NT2/D1 (cell line): ENCODE measurements at regions not wholly inside any gene's neighbourhood (a gene's known extent, or its start where the extent isn't known, plus 50 kb on each side); places are given as distances from the start of the nearest gene placed in this dataset.

Experiments used
- DNase-seq: peaks from one replicate; pipeline ENCODE4 v3.0.0-alpha.2; 2011; ENCODE audit warnings: low read depth, low spot score
- H3K27me3 ChIP-seq: 2 replicates; pipeline ENCODE4 v1.6.0; 2011; ENCODE audit warnings: mild to moderate bottlenecking; ENCODE audit not compliant: insufficient read length, insufficient read depth
- H3K36me3 ChIP-seq: 2 replicates; pipeline ENCODE4 v1.6.1; 2011; ENCODE audit warnings: mild to moderate bottlenecking, low read length, mixed read lengths; ENCODE audit not compliant: insufficient read depth, insufficient read length
- H3K4me1 ChIP-seq: 2 replicates; pipeline ENCODE4 v1.5.1; 2011; ENCODE audit not compliant: insufficient read depth, insufficient read length
- H3K4me3 ChIP-seq: 2 replicates; pipeline ENCODE4 v1.5.1; 2011; ENCODE audit warnings: low read depth; ENCODE audit not compliant: insufficient read length
- H3K9ac ChIP-seq: 2 replicates; pipeline ENCODE4 v1.6.0; 2011; ENCODE audit warnings: low read depth; ENCODE audit not compliant: insufficient read length
- H3K9me3 ChIP-seq: 2 replicates; pipeline ENCODE4 v1.5.1; 2011; ENCODE audit warnings: mild to moderate bottlenecking, low read length; ENCODE audit not compliant: insufficient read depth
- SUZ12 ChIP-seq: IDR thresholded peaks from 2 replicates; pipeline ENCODE4 v1.6.1; 2011; ENCODE audit not compliant: insufficient read length, insufficient read depth; ENCODE audit errors: extremely low read depth
- YY1 ChIP-seq: IDR thresholded peaks from 2 replicates; pipeline ENCODE4 v1.6.1; 2011; ENCODE audit not compliant: insufficient read length, insufficient read depth
- ZNF274 ChIP-seq: IDR thresholded peaks from 2 replicates; pipeline ENCODE4 v1.6.1; 2011; ENCODE audit warnings: mild to moderate bottlenecking, low read depth, low read length

- H3K27me3 ChIP-seq = no peaks in the 10 kb centered on the region
- no peaks in the 10 kb centered on the region for H3K4me1 ChIP-seq
- peak; percentile 22 for DNase-seq
- H3K36me3 ChIP-seq = no peaks in the 10 kb centered on the region
- no peak for TF ChIP-seq SUZ12
- no peak overlapping the region for H3K4me3 ChIP-seq
- H3K9ac ChIP-seq = no peak overlapping the region
- peaks cover 15% of the 10 kb centered on the region for H3K9me3 ChIP-seq
These were observed 1244.5 kb downstream of the OTOL1 start for GRCh38 chr3:162740941-162741596.

GRCh38 chr3:162742159-162742717 is 1245.6 kb downstream of the OTOL1 start:
- Histone ChIP-seq H3K9ac (no peak overlapping the region), H3K4me3 (no peak overlapping the region), H3K36me3 (no peaks in the 10 kb centered on the region), H3K9me3 (peaks cover 15% of the 10 kb centered on the region), H3K27me3 (no peaks in the 10 kb centered on the region), H3K4me1 (no peaks in the 10 kb centered on the region)
- TF ChIP-seq SUZ12 = no peak
- TF ChIP-seq ZNF274 = no peak
- no peak for TF ChIP-seq YY1
- DNase-seq = no peak

- Histone ChIP-seq H3K9ac (no peak overlapping the region), H3K4me3 (no peak overlapping the region), H3K9me3 (peaks cover 24% of the 10 kb centered on the region), H3K36me3 (no peaks in the 10 kb centered on the region), H3K27me3 (no peaks in the 10 kb centered on the region), H3K4me1 (no peaks in the 10 kb centered on the region)
- TF ChIP-seq SUZ12 (no peak), YY1 (no peak), ZNF274 (no peak)
- DNase-seq = no peak
These were observed 1246.5 kb downstream of the OTOL1 start for GRCh38 chr3:162743091-162743490.

GRCh38 chr3:162760789-162761188 is 1264.2 kb downstream of the OTOL1 start:
- Histone ChIP-seq H3K9ac (no peak overlapping the region), H3K4me3 (no peak overlapping the region), H3K4me1 (no peaks in the 10 kb centered on the region), H3K27me3 (no peaks in the 10 kb centered on the region), H3K36me3 (no peaks in the 10 kb centered on the region), H3K9me3 (0 out of 2 replicates have a peak, but pooled peaks cover 4% of the 10 kb centered on the region)
- TF ChIP-seq ZNF274 = no peak
- no peak for DNase-seq

- Histone ChIP-seq H3K4me3 (no peak overlapping the region), H3K9me3 (peaks cover 10% of the 10 kb centered on the region), H3K9ac (no peak overlapping the region), H3K27me3 (no peaks in the 10 kb centered on the region), H3K36me3 (no peaks in the 10 kb centered on the region), H3K4me1 (no peaks in the 10 kb centered on the region)
- TF ChIP-seq SUZ12 (no peak), ZNF274 (no peak), YY1 (no peak)
- no peak for DNase-seq
These were observed 1267.6 kb downstream of the OTOL1 start for GRCh38 chr3:162764051-162764807.

- no peak for DNase-seq
- Histone ChIP-seq H3K4me3 (no peak overlapping the region), H3K27me3 (no peaks in the 10 kb centered on the region)
These were observed 1268.1 kb downstream of the OTOL1 start for GRCh38 chr3:162764808-162765071.

GRCh38 chr3:162765524-162765923 is 1268.9 kb downstream of the OTOL1 start:
- Histone ChIP-seq H3K4me3 (no peak overlapping the region), H3K4me1 (no peaks in the 10 kb centered on the region), H3K36me3 (no peaks in the 10 kb centered on the region), H3K9ac (no peak overlapping the region), H3K27me3 (no peaks in the 10 kb centered on the region), H3K9me3 (peaks cover 10% of the 10 kb centered on the region)
- DNase-seq = no peak
- no peak for TF ChIP-seq SUZ12

More at GRCh38 chr3:162764808-162765071, 1268.1 kb downstream of the OTOL1 start:
- Histone ChIP-seq H3K9me3 (peaks cover 10% of the 10 kb centered on the region), H3K4me1 (no peaks in the 10 kb centered on the region), H3K36me3 (no peaks in the 10 kb centered on the region), H3K9ac (no peak overlapping the region)
- TF ChIP-seq SUZ12 (no peak), YY1 (no peak), ZNF274 (no peak)
